ENCODE measurements at regions not wholly inside any gene's neighbourhood (a gene's known extent, or its start where the extent isn't known, plus 50 kb on each side); places are given as distances from the start of the nearest gene placed in this dataset.

GRCh38 chr13:84366506-84366905, 484.2 kb upstream of the SLITRK1 start:
- TF ChIP-seq CTCF (IDR thresholded peaks at IDR 0.05; ENCODE audit: insufficient read depth, low read length) = no peak
- TF ChIP-seq POLR2AphosphoS5 (IDR thresholded peaks at IDR 0.05; ENCODE audit: low read depth) = no peak
- no peak for TF ChIP-seq REST (IDR thresholded peaks at IDR 0.05; ENCODE audit: insufficient replicate concordance, low read depth)
- no peak for TF ChIP-seq GABPA (IDR thresholded peaks at IDR 0.05; ENCODE audit: low read depth)
